Thymus (tissue), 11 donors: ENCODE measurements at regions not wholly inside any gene's neighbourhood (a gene's known extent, or its start where the extent isn't known, plus 50 kb on each side); places are given as distances from the start of the nearest gene placed in this dataset.
A peak's percentile ranks its signal among the peaks of the same experiment; 100 is the strongest.

Experiments
- DNase-seq, 9 donors: peaks; one replicate each; pipeline ENCODE4 v3.0.0-alpha.2; 2013; ENCODE audit warnings: low spot score in 9 of 9, low read depth in 6 of 9, missing footprints in 1 of 9
- H3K27ac ChIP-seq, 2 donors: one replicate each; pipeline ENCODE4 v1.5.1; 2013; ENCODE audit warnings: control low read depth in 1 of 2, low read depth in 1 of 2, low read length in 1 of 2, mild to moderate bottlenecking in 1 of 2, moderate library complexity in 1 of 2
- H3K27me3 ChIP-seq, 2 donors: one replicate each; pipeline ENCODE4 v1.5.1; 2013; ENCODE audit warnings: low read length in 1 of 2; ENCODE audit not compliant: control insufficient read depth in 2 of 2, insufficient read depth in 1 of 2
- H3K36me3 ChIP-seq, 2 donors: one replicate each; pipeline ENCODE4 v1.5.1; 2013; ENCODE audit warnings: low read length in 1 of 2, mild to moderate bottlenecking in 1 of 2, moderate library complexity in 1 of 2; ENCODE audit not compliant: control insufficient read depth in 2 of 2, insufficient read depth in 2 of 2
- H3K4me1 ChIP-seq, 2 donors: one replicate each; pipeline ENCODE4 v1.5.1; 2013; ENCODE audit warnings: low read length in 2 of 2; ENCODE audit not compliant: control insufficient read depth in 2 of 2, insufficient read depth in 2 of 2
- H3K4me3 ChIP-seq, 2 donors: one replicate each; pipeline ENCODE4 v1.5.1; 2013; ENCODE audit warnings: low read length in 2 of 2, control low read depth in 1 of 2, mild to moderate bottlenecking in 1 of 2
- H3K9me3 ChIP-seq, 2 donors: one replicate each; pipeline ENCODE4 v1.5.1; 2013; ENCODE audit warnings: low read length in 1 of 2, mild to moderate bottlenecking in 1 of 2; ENCODE audit not compliant: control insufficient read depth in 2 of 2, insufficient read depth in 1 of 2
- WGBS: extraction: QIAGEN DNeasy Blood & Tissue Kit; methylation state at CpG from one replicate; pipeline ENCODE4 v1.1.7; 2013; 5-methylcytosine and 5-hydroxymethylcytosine counted together
- donor health status: healthy.

DNA sequence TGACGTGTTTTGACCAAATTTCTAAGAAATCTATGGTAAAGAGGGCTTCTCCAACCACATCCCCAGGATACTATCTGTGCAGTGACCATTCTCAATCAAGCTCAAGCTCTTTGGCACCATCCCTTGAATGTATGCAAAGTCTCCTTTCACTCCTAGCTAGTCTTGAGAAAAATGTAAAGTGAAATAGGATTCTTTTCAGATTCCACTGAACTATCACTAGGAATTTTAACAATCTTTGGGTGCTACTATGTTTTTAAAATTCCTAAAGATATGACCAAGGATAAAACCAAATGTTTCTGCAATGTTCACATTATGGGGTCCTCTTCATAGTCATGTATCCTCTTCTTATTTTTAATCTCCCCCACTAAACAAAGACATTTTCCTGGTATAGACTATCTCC, 107.8 kb downstream of the TMCO5A start:
- Histone ChIP-seq H3K4me1 (peaks cover 0 to 3% of the 10 kb centered on the region in 2 donors), H3K36me3 (no peaks in the 10 kb centered on the region), H3K4me3 (no peak overlapping the region), H3K27ac (no peak overlapping the region), H3K9me3 (no peaks in the 10 kb centered on the region), H3K27me3 (no peaks in the 10 kb centered on the region)
- no peak for DNase-seq
- 80% methylated on average over 1 of the region's 1 CpG for WGBS

DNA sequence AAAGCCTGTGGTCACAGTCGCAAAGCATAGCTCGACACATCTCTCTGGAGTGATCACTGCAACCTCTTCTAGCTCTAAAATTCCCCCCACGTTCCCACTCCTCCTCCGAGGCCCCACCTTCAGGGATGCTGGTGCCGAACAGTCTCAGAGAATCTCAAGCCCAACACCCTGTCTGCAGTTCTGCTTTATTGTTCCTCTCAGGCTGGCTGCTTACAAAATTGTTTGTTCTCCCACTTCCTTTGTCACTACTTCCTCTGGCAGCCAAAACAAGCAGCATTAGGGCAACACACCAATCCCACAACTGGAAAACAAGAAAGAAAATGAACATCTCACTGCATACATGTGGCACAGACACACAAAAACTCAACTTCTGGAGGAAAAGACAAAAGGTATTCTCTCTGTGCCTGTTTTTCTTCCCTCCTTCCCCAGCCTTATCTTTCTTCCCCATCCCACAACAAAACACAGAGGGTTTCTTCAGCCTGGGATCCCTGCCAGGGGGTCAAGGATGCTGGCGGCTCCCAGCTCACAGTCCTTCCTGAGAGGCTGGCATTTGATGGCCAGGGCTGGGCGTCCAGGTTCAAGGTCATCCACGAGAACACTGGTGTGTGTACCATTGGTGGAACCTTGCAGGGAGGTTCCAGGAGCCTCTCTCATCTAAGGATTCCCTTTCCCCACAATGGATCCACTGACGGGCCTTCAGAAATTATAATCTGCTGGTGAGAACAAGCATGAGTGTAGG, 108.4 kb downstream of the TMCO5A start:
- peaks cover 0 to 3% of the 10 kb centered on the region in 2 donors for H3K4me1 ChIP-seq
- no peaks in the 10 kb centered on the region for H3K9me3 ChIP-seq
- H3K27ac ChIP-seq = no peak overlapping the region
- H3K27me3 ChIP-seq = no peaks in the 10 kb centered on the region
- no peak overlapping the region for H3K4me3 ChIP-seq
- WGBS = 72% methylated on average over 9 of the region's 9 CpGs
- DNase-seq = peak in 1 of 9 donors; percentile 7
- no peaks in the 10 kb centered on the region for H3K36me3 ChIP-seq

DNA sequence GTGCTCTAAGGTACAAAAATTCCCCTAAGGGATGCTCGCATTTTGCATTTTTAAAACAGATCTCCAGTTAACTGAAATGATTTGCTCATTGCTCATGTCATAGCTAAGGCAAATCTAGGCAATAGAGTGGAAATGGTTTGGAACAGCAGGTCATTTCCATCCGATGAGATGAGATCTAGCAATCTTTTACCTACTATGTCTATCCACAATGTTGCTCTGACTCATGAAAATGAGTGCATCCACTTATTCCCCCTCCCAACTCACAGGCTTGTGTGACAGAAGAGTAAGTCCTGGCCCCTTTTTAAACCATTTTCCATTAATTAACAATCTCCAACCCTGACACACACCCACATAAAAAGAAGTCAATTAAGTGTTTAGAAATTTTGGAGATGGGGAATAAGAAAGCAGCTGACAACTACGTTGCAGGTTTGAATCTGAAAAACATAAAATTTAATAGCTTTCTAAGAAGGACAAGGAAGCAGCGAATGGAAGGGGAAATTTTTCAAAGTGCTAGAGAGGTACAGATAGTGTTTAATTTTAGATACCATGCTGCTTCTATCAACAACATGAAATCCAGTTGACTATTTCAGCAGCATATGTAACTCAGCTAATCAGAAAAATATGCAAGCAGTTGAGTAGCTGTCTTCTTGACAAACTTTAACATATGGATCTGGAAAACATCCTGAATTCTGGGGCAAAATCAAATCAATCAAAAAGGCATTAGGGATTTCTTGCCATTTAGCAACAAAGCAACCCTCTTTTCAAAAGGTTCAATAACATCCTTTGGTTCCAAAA, 112.0 kb downstream of the TMCO5A start:
- Histone ChIP-seq H3K4me1 (peaks cover 0 to 3% of the 10 kb centered on the region in 2 donors), H3K27me3 (no peaks in the 10 kb centered on the region), H3K9me3 (no peaks in the 10 kb centered on the region), H3K27ac (no peak overlapping the region), H3K4me3 (no peak overlapping the region), H3K36me3 (no peaks in the 10 kb centered on the region)
- DNase-seq = no peak
- 94% methylated on average over 4 of the region's 4 CpGs for WGBS

DNA sequence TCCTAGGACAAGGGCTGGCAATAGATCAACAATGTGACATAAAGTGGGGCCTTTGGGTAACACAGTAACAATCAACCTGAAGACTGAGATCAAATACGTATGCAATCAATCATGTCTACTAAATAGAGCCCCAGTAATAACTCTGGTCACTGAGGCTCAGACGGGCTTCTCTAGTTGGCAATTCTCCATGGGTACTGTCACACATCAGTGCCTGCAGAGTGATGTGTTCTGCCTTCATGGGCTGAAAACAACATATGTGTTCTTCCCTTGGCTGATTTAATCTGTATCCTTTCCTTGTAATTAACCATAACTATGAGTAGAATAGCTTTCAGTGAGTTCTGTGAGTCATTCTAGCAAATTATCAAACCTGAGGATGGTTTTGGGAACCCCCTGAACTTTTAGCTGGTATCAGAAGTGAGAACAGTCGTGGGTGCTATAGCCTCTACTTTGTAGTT, 113.6 kb downstream of the TMCO5A start:
- Histone ChIP-seq H3K4me1 (no peaks in the 10 kb centered on the region), H3K4me3 (no peak overlapping the region), H3K27me3 (no peaks in the 10 kb centered on the region), H3K9me3 (no peaks in the 10 kb centered on the region), H3K27ac (no peak overlapping the region), H3K36me3 (no peaks in the 10 kb centered on the region)
- no peak for DNase-seq
- 94% methylated on average over 3 of the region's 3 CpGs for WGBS

DNA sequence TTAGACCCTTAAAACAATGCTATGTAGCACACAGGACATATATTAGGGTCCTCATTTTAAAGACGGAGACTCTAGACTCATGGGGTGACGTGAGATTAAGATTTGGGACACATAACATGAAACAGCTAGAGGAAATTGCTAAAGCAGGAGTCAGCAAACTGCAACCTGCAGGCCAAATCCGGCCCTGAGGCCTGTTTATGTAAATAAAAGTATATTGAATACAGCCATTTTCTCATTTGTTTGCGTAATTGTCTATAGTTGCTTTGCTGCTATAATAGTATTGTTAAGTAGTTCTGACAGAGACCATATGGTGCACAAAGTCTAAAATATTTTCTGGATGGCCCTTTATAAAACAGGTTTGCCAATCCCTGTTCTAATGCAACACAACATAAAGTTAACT, 115.5 kb downstream of the TMCO5A start:
- Histone ChIP-seq H3K27ac (no peak overlapping the region), H3K27me3 (no peaks in the 10 kb centered on the region), H3K9me3 (no peaks in the 10 kb centered on the region), H3K4me3 (no peak overlapping the region), H3K4me1 (no peaks in the 10 kb centered on the region), H3K36me3 (no peaks in the 10 kb centered on the region)
- WGBS = 95% methylated on average over 4 of the region's 4 CpGs
- no peak for DNase-seq

DNA sequence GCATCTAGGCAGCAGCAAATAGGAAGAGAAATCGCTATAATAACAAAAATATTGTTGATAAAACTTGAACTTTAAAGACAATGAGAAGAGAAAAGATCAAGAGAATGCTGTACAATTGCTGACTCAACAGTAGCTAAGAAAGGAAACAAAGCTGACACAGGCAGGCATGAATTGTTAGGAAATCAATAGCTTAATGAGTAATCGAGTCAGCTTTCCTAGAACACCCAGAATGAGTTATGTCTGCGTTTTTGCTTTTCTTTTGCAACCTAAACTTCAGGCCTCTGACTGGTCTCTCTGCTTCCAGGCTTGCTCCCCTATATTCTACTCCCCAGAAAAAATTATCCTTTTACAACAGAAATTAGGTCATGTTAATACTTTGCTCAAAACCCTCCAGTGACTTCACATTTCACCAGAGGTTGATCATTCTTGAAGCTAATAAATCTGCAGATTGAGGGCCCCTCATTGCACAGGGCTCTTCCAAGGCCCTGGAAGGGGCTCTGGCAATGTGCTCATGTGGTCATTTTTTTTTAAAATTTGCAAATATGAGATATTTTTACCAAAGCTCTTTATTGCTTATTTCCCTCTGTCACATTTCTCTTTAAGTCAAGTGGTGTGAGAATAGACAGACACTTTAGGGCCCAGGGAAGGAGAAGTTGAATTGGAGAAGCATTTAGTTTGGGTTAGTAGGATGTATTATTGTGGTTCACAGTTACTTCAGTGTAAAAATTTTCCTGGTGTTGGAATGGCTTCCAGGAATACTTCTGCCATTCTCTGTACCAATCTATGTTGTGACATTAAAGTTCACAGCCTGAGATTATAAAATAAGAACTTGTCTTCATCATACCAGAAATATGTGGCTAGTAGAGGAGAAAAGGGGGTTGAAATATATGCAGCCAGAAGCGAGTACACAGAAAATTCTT, 116.3 kb downstream of the TMCO5A start:
- H3K9me3 ChIP-seq = no peaks in the 10 kb centered on the region
- 93% methylated on average over 4 of the region's 4 CpGs for WGBS
- DNase-seq = no peak
- no peak overlapping the region for H3K27ac ChIP-seq
- H3K27me3 ChIP-seq = no peaks in the 10 kb centered on the region
- no peak overlapping the region for H3K4me3 ChIP-seq
- H3K36me3 ChIP-seq = no peaks in the 10 kb centered on the region
- no peaks in the 10 kb centered on the region for H3K4me1 ChIP-seq

DNA sequence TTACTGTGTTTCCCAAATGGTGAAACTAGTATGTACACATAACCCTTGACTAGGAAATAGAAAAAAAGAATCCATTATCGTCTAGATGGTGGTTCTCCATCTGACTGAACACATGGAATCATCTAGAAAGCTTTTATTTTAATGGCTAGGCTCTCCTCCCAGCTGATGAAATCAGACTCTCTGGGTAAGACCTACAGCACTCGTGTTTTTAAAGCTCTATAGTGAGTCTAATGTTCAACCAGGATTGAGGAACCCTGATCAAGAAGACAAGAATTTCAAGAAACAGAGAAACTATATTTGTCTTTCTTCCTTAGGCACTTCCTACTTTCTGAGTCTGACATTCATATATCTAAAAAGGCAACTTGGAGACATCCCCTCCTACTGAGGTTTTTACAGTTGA, 118.8 kb downstream of the TMCO5A start:
- H3K4me1 ChIP-seq = no peaks in the 10 kb centered on the region
- H3K4me3 ChIP-seq = no peak overlapping the region
- WGBS = 93% methylated on average over 2 of the region's 2 CpGs
- no peaks in the 10 kb centered on the region for H3K27me3 ChIP-seq
- H3K36me3 ChIP-seq = no peaks in the 10 kb centered on the region
- no peaks in the 10 kb centered on the region for H3K9me3 ChIP-seq
- H3K27ac ChIP-seq = no peak overlapping the region
- no peak for DNase-seq

DNA sequence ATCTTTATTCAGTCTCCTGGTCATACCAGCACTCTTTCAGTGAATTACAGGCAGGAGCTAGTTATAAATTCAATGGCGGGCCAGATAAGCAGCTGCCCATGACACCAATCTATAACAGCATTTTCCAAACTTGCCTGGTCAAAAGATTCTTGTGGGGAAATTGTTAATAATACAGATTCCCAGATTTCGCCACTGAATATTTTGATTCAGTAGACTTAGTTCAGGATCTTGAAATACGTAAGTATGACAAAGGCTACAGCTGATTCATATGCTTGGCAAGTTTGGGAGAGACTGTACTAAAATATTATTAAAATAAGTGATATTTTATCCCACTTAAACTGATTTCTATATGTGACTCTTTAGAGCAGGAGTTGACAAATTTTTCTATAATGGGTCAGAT, 119.3 kb downstream of the TMCO5A start:
- WGBS = 98% methylated on average over 3 of the region's 3 CpGs
- Histone ChIP-seq H3K9me3 (no peaks in the 10 kb centered on the region), H3K27me3 (no peaks in the 10 kb centered on the region)

DNA sequence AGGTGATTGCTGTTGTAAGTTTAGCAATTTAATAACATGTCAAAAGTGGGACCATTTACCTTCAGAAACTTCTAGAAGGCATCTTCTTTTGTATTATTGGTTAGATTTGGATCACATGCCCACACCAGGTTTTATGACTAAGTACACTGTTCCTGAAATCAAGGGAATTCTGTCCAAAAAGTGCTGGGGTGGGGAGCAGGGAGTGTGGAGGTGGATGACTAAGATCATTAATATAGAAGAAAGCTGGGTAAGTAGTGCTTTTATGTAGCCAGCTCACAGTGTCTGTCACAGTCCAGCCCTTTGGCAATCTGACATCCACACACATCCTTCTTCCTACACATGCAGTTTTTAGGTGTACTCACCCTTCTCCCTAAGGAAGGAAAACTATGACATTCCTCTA, 120.0 kb downstream of the TMCO5A start:
- Histone ChIP-seq H3K36me3 (no peaks in the 10 kb centered on the region), H3K4me1 (no peaks in the 10 kb centered on the region), H3K27ac (no peak overlapping the region), H3K27me3 (no peaks in the 10 kb centered on the region), H3K4me3 (no peak overlapping the region), H3K9me3 (no peaks in the 10 kb centered on the region)
- DNase-seq = no peak

More for the DNA sequence above, 119.3 kb downstream of the TMCO5A start:
- no peaks in the 10 kb centered on the region for H3K36me3 ChIP-seq
- no peak overlapping the region for H3K4me3 ChIP-seq
- no peaks in the 10 kb centered on the region for H3K4me1 ChIP-seq
- no peak for DNase-seq
- no peak overlapping the region for H3K27ac ChIP-seq
